Mesenchymal stem cell (in vitro differentiated cells and primary cell): ENCODE measurements at regions not wholly inside any gene's neighbourhood (a gene's known extent, or its start where the extent isn't known, plus 50 kb on each side); places are given as distances from the start of the nearest gene placed in this dataset.

Experiments used
- DNase-seq: peaks from one replicate; pipeline ENCODE4 v3.0.0-alpha.2; 2013
- H2AFZ ChIP-seq: one replicate; pipeline ENCODE4 v1.6.1; 2013; ENCODE audit warnings: low read depth, mild to moderate bottlenecking, control low read depth, inconsistent platforms, low read length, moderate library complexity
- H2AK5ac ChIP-seq: 2 replicates; pipeline ENCODE4 v1.6.1; 2013; ENCODE audit warnings: low read length, moderate library complexity, mild to moderate bottlenecking, inconsistent platforms; ENCODE audit not compliant: severe bottlenecking
- H2BK120ac ChIP-seq: one replicate; pipeline ENCODE4 v1.6.1; 2013; ENCODE audit warnings: low read depth, mild to moderate bottlenecking, inconsistent platforms, low read length, moderate library complexity
- H2BK12ac ChIP-seq, 2 experiments: one replicate each; pipeline ENCODE4 v1.6.1; 2013; ENCODE audit warnings: inconsistent platforms in 2 of 2, low read length in 2 of 2, mild to moderate bottlenecking in 2 of 2, moderate library complexity in 2 of 2, control low read depth in 1 of 2
- H2BK15ac ChIP-seq: one replicate; pipeline ENCODE4 v1.6.1; 2013; ENCODE audit warnings: mild to moderate bottlenecking, low read depth, inconsistent platforms; ENCODE audit not compliant: poor library complexity, severe bottlenecking
- H2BK5ac ChIP-seq: 2 replicates; pipeline ENCODE4 v1.6.1; 2013; ENCODE audit warnings: low read depth, mild to moderate bottlenecking, low read length, control low read depth, inconsistent platforms; ENCODE audit not compliant: poor library complexity, severe bottlenecking
- H3K14ac ChIP-seq, 2 experiments: one replicate each; pipeline ENCODE4 v1.6.1; 2013; ENCODE audit warnings: inconsistent platforms in 2 of 2, low read length in 2 of 2, control low read depth in 1 of 2, mild to moderate bottlenecking in 1 of 2, moderate library complexity in 1 of 2
- H3K18ac ChIP-seq, 2 experiments: one replicate each; pipeline ENCODE4 v1.6.1; 2013; ENCODE audit warnings: inconsistent platforms in 2 of 2, low read length in 2 of 2, control low read depth in 1 of 2, low read depth in 1 of 2, mild to moderate bottlenecking in 1 of 2
- H3K23ac ChIP-seq, 2 experiments: one replicate each; pipeline ENCODE4 v1.6.1; 2013; ENCODE audit warnings: inconsistent platforms in 2 of 2, low read length in 2 of 2, mild to moderate bottlenecking in 2 of 2, moderate library complexity in 2 of 2, control low read depth in 1 of 2
- H3K27ac ChIP-seq: 2 replicates; pipeline ENCODE4 v1.5.1; 2013; ENCODE audit warnings: mild to moderate bottlenecking, moderate library complexity, low read length, control low read depth, inconsistent platforms; ENCODE audit not compliant: poor library complexity, severe bottlenecking
- H3K27me3 ChIP-seq, 2 experiments: 2 replicates each; pipeline versions ENCODE4 v1.6.1 to v1.7.0; 2013; ENCODE audit warnings: low read length in 2 of 2, mild to moderate bottlenecking in 2 of 2, moderate library complexity in 2 of 2, control low read depth in 1 of 2, inconsistent platforms in 1 of 2; ENCODE audit not compliant: control insufficient read depth in 1 of 2, insufficient read depth in 1 of 2
- H3K36me3 ChIP-seq, 2 experiments: 2 replicates each; pipeline versions ENCODE4 v1.6.1 to v1.7.0; 2013; ENCODE audit warnings: low read length in 2 of 2, control low read depth in 1 of 2, inconsistent platforms in 1 of 2, low read depth in 1 of 2, mild to moderate bottlenecking in 1 of 2; ENCODE audit not compliant: insufficient read depth in 2 of 2, control insufficient read depth in 1 of 2
- H3K4ac ChIP-seq, 2 experiments: one replicate each; pipeline ENCODE4 v1.6.1; 2013; ENCODE audit warnings: inconsistent platforms in 2 of 2, low read length in 2 of 2, mild to moderate bottlenecking in 2 of 2, moderate library complexity in 2 of 2, control low read depth in 1 of 2, low read depth in 1 of 2
- H3K4me1 ChIP-seq: 2 replicates; pipeline ENCODE4 v1.6.1; 2013; ENCODE audit warnings: low read depth, low read length, control low read depth; ENCODE audit not compliant: control insufficient read depth, insufficient read depth
- H3K4me2 ChIP-seq: 2 replicates; pipeline ENCODE4 v1.6.1; 2013; ENCODE audit warnings: low read length, mild to moderate bottlenecking, inconsistent platforms; ENCODE audit not compliant: poor library complexity, severe bottlenecking
- H3K4me3 ChIP-seq, 2 experiments: 2 replicates each; pipeline versions ENCODE4 v1.5.1 to v1.7.0; 2013; ENCODE audit warnings: low read length in 2 of 2, mild to moderate bottlenecking in 2 of 2, control low read depth in 1 of 2, low read depth in 1 of 2; ENCODE audit not compliant: insufficient read depth in 1 of 2
- H3K79me1 ChIP-seq: replicated peaks from 2 replicates; pipeline ENCODE4 v1.6.1; 2013; ENCODE audit warnings: mild to moderate bottlenecking, control low read depth, low read length, inconsistent platforms; ENCODE audit not compliant: poor library complexity, severe bottlenecking
- H3K9ac ChIP-seq: 2 replicates; pipeline ENCODE4 v1.7.0; 2013; ENCODE audit warnings: mild to moderate bottlenecking, low read length, moderate library complexity
- H3K9me3 ChIP-seq: 2 replicates; pipeline ENCODE4 v1.7.0; 2013; ENCODE audit warnings: mild to moderate bottlenecking, low read length; ENCODE audit not compliant: control insufficient read depth
- H4K8ac ChIP-seq: one replicate; pipeline ENCODE4 v1.6.1; 2013; ENCODE audit warnings: inconsistent platforms, mild to moderate bottlenecking, low read length, moderate library complexity
- H4K91ac ChIP-seq: one replicate; pipeline ENCODE4 v1.6.1; 2013; ENCODE audit warnings: mild to moderate bottlenecking, low read length, inconsistent platforms
- WGBS: methylation state at CpG from one replicate; pipeline ENCODE4 v1.1.7; 2013; ENCODE audit warnings: mixed read lengths; 5-methylcytosine and 5-hydroxymethylcytosine counted together

DNA sequence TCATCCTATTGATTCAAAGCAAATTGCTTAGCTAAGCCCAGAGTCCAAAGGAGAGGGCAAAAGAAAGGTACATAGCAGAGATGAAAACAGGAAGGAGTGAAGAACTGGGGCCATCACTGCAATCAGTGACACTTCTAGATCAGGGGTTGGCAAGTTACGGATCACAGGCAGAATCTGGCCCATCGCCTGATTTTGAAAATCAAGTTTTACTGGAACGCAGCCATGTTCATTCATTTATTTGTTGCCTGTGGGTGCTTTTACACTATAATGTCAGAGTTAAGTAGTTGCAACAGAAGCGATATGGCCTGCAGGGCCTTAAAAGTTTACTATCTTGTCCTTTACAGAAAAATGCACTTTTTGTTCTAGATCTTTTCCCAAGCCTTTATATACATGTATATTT is 271.7 kb upstream of the TOPAZ1 start:
- H2AK5ac ChIP-seq = no peak overlapping the region
- no peak overlapping the region for H3K14ac ChIP-seq
- no peak overlapping the region for H4K8ac ChIP-seq
- H3K27ac ChIP-seq = no peak overlapping the region
- H3K9ac ChIP-seq = no peak overlapping the region
- no peak overlapping the region for H3K4me3 ChIP-seq
- H3K79me1 ChIP-seq = no peaks in the 10 kb centered on the region
- peaks cover 0 to 13% of the 10 kb centered on the region in 2 experiments for H3K27me3 ChIP-seq
- H3K9me3 ChIP-seq = no peaks in the 10 kb centered on the region
- no peak overlapping the region for H4K91ac ChIP-seq
- H2BK15ac ChIP-seq = no peak overlapping the region
- H2BK12ac ChIP-seq = no peak overlapping the region
- no peak overlapping the region for H2BK5ac ChIP-seq
- H2BK120ac ChIP-seq = no peak overlapping the region
- H3K36me3 ChIP-seq = no peaks in the 10 kb centered on the region
- DNase-seq = no peak
- H2AFZ ChIP-seq = no peak overlapping the region
- WGBS = 96% methylated on average over 3 of the region's 4 CpGs
- H3K23ac ChIP-seq = no peak overlapping the region
- H3K4me1 ChIP-seq = no peaks in the 10 kb centered on the region
- no peak overlapping the region for H3K4me2 ChIP-seq
- H3K4ac ChIP-seq = no peak overlapping the region
- no peak overlapping the region for H3K18ac ChIP-seq

DNA sequence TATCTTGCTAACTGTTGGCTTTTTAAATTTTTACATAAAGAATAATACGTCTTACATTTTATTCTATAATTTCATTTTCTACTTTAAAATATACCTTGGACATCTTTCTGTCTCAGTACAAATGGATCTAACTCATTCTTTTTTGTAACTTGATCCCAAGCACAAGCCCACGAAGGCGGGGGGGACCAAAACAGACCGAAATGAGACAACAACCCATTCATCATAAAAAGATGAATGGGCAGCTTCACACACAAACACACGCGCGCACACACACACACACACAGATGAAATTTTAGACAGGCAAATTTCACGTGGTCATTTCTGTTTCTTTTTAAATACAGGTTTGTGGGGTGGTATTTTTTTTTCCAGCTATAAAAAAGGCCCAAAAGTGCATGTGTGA is 271.3 kb upstream of the TOPAZ1 start:
- Histone ChIP-seq H3K9me3 (no peaks in the 10 kb centered on the region), H2BK5ac (no peak overlapping the region), H3K14ac (no peak overlapping the region), H4K91ac (no peak overlapping the region), H2BK12ac (no peak overlapping the region), H2BK120ac (no peak overlapping the region), H4K8ac (no peak overlapping the region), H2AFZ (no peak overlapping the region), H3K9ac (no peak overlapping the region), H3K4ac (no peak overlapping the region), H3K4me1 (no peaks in the 10 kb centered on the region), H3K79me1 (no peaks in the 10 kb centered on the region), H3K27ac (no peak overlapping the region), H3K27me3 (peaks cover 0 to 9% of the 10 kb centered on the region in 2 experiments), H2AK5ac (no peak overlapping the region), H3K18ac (no peak overlapping the region), H2BK15ac (no peak overlapping the region), H3K4me2 (no peak overlapping the region), H3K4me3 (no peak overlapping the region), H3K36me3 (no peaks in the 10 kb centered on the region), H3K23ac (no peak overlapping the region)
- WGBS = 80% methylated on average over 5 of the region's 8 CpGs
- no peak for DNase-seq

DNA sequence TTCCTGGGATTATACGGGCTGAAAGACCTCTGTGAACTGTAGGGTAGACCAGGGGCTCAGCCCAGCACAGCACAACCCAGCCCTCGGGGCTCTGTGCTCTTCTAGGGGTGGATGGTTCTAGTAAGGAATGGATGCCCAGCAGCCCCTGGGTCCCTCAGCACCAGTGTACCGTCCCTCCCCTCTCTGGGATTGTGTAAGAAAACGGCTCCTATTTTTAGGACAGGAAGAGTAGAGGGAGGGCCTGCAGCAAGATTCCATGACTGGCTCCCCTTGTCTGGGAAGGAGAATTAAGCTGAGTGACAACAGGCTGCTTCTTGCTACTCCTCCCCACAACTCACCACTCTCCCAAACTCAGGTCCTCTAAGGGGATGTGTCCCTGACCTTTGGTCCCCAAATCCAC is 270.8 kb upstream of the TOPAZ1 start:
- Histone ChIP-seq H3K27me3 (peaks cover 0 to 5% of the 10 kb centered on the region in 2 experiments), H2BK12ac (no peak overlapping the region), H2AK5ac (no peak overlapping the region), H2AFZ (no peak overlapping the region), H3K14ac (no peak overlapping the region), H3K9ac (no peak overlapping the region), H3K4me2 (no peak overlapping the region), H3K23ac (no peak overlapping the region), H3K79me1 (no peaks in the 10 kb centered on the region), H4K8ac (no peak overlapping the region), H2BK5ac (no peak overlapping the region), H3K4me3 (no peak overlapping the region), H3K18ac (no peak overlapping the region), H3K4ac (no peak overlapping the region), H3K9me3 (peaks cover 2% of the 10 kb centered on the region), H2BK120ac (no peak overlapping the region), H2BK15ac (no peak overlapping the region), H3K27ac (no peak overlapping the region), H3K36me3 (no peaks in the 10 kb centered on the region), H4K91ac (no peak overlapping the region), H3K4me1 (no peaks in the 10 kb centered on the region)
- 78% methylated on average over 2 of the region's 4 CpGs for WGBS
- DNase-seq = no peak

DNA sequence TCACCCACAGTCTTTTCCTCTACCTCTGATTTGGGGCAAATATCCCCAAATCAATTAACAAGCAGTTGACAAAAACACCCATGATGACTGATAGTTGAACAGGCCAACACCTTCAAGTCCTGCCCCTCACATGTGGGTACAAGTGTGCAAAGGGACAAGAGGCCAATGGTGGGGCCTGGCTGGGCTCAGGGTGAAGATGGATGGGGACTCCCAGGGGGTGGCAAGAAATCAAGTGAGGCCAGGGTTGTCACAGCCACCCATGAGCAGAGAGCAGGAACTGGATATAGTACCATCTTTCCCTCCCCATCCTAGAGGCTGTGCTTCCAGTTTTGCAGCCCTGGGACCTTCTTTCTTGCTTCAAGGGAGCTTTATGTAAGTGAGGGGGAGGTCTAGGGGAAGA is 270.2 kb upstream of the TOPAZ1 start:
- Histone ChIP-seq H3K27me3 (peaks cover 0 to 5% of the 10 kb centered on the region in 2 experiments), H3K36me3 (no peaks in the 10 kb centered on the region), H3K4me2 (no peak overlapping the region), H2AFZ (no peak overlapping the region), H3K79me1 (no peaks in the 10 kb centered on the region), H2BK5ac (no peak overlapping the region), H3K27ac (no peak overlapping the region), H3K14ac (no peak overlapping the region), H2BK120ac (no peak overlapping the region), H4K8ac (no peak overlapping the region), H3K4me1 (no peaks in the 10 kb centered on the region), H3K9me3 (peaks cover 4% of the 10 kb centered on the region), H2BK15ac (no peak overlapping the region), H3K4ac (no peak overlapping the region), H4K91ac (no peak overlapping the region), H3K4me3 (no peak overlapping the region), H3K18ac (no peak overlapping the region), H3K9ac (no peak overlapping the region), H2AK5ac (no peak overlapping the region), H3K23ac (no peak overlapping the region), H2BK12ac (no peak overlapping the region)
- DNase-seq = no peak
